Cerebellar nuclear complex (tissue), 1 donor: ENCODE measurements at regions not wholly inside any gene's neighbourhood (a gene's known extent, or its start where the extent isn't known, plus 50 kb on each side); places are given as distances from the start of the nearest gene placed in this dataset.
"Not testable (repeated sequence)": the region's sequence is repeated elsewhere in the genome, so short reads cannot be mapped to it uniquely, and the experiment has no call there.

Experiments used
- DNase-seq, 2 experiments: peaks; one replicate each; lab custom pipeline; 2025; lab: John Stamatoyannopoulos, UW

DNA sequence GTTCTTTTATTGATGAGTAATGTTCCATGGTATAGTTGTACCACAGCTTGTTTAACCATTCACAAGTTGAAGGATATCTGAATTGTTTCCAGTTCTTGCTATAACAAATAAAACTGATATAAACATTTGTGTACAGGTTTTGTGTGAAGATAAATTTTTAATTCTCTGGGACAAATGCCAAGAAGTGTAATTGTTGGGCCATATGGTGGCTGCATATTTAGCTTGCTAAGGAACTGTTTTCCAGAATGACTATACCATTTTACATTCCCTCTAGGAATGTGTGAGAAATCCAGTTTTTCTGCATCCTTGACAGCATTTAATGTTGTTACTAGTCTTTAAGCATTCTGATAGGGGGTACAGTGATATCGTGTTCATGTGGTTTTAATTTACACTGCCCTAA is 368.5 kb downstream of the KIF2B start:
- DNase-seq: no peak

GRCh38 chr17:54194268-54194667 is 371.5 kb downstream of the KIF2B start:
- DNase-seq: no peak

DNA sequence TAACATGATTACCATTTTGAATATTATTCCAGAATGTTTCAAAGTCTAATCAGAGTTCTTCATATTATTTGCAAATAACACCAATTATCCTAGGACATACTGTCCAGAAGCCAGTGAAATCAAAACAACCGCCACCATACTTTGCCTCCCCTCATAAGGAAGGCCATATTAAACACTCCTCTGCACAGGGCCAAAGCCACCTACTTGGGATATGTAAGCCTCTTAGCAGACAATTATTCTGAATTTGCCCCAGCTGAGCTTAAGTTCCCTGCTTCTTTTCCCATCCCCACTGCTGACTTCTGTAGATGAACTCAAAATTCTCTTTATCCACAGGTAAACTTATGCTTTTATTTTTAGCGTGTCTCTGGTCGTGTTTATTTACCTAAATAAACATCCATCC is 374.0 kb downstream of the KIF2B start:
- no peak for DNase-seq

- DNase-seq: not testable (repeated sequence)
Observed at GRCh38 chr17:54201380-54201779, 378.7 kb downstream of the KIF2B start.

DNA sequence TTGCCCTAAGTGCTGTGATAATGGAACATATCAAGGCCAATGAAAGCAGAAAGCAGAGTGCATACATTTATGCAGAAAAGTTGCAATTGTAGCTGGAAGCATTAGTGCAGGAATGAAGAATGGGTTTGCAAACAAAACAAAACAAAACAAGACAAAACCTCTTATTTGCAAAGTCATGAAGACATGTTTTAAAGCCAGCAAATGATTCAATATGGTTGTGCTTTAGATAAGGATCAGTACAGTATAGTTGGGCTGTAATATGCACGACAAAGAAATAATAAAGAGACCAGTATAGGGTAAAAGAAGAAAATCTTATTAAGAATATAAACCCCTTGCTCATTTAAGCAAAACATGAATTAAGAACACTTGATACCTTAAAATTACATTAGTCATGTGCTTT is 398.1 kb downstream of the KIF2B start:
- no peak for DNase-seq

DNA sequence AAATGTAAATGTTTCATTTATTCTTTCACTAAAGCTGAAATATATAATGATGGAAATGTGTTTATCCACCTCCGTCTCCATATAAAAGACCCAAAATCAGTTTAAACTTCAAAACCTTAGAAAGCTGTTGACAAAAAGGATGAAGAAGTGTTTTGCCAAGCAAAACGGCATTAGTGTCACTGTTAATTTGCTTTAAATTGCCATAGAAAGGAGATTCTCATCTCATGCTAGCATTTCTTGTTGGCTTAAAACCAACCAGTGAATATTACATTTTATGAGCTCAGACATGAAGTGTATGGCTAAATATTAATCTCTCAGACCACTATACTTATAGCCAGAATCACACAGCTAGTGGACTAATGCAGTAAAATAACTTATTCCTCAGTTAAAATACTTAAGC is 398.8 kb downstream of the KIF2B start:
- no peak for DNase-seq

- DNase-seq: no peak
Observed at GRCh38 chr17:54235571-54235970, 412.8 kb downstream of the KIF2B start.

DNA sequence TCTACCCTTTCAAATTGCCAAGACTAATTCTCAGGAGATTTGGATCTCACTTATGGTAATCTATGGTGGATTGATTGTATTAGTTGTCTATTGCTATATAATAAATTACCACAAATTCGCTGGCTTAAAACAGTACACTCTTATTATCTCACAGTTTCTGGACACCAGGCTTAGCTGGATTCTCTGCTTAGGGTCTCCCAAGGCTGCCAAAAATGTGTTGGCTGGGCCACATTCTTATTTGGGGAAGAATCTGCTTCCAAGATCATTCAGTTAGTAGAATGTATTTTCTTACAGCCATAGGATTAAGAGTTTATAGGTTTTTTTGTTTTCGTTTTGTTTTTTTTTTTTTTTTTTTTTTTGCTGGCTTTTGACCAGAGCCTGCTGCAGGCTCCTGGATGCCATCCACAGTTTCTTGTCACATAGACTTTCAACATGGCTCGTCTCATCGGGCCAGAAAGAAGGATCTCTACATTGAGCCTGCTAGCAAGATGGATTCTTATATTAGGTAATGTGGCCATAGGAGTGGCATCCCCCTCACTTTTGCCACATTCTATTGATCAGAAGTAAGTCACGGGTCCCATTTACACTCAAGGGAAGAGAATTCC is 415.3 kb downstream of the KIF2B start:
- no peak for DNase-seq

DNA sequence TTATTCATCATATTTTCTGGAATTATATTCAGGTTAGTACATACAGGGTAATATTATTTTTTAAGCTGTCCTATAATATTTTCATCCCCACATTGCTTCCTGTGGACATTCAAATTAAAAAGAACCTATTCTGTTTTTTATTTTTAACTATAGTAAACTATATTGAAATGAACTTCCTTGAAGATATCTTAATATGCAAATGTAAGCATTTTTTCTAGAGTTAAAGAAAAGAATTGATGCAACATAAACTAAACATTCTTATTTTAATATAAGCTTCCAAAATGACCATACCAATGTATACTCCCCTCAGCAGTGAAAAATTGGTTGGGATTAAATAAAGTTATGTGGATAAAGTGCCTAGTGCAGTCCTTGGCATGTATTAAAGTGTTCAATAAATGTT is 416.6 kb downstream of the KIF2B start:
- no peak for DNase-seq

DNA sequence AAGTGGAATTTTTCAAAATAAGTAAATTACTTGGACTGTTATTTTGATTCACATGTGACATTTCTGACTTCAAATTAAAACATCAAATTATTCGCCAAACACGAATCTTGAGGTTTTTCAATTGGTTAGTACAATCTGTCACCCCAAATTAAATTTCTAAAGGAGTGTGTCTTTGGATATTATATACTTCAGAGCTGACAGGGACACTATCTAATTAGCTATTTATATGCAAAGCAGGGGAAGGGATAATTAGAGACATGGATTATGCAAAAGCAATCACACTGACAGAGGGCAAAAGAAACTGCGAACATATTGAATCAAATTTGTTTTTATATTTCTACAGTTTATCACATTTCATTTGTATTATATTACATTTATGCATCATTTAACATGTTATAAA is 433.0 kb downstream of the KIF2B start:
- DNase-seq: no peak

- DNase-seq: no peak
Observed at GRCh38 chr17:54256401-54256929, 433.7 kb downstream of the KIF2B start.

GRCh38 chr17:54257440-54257839 is 434.7 kb downstream of the KIF2B start:
- no peak for DNase-seq

DNA sequence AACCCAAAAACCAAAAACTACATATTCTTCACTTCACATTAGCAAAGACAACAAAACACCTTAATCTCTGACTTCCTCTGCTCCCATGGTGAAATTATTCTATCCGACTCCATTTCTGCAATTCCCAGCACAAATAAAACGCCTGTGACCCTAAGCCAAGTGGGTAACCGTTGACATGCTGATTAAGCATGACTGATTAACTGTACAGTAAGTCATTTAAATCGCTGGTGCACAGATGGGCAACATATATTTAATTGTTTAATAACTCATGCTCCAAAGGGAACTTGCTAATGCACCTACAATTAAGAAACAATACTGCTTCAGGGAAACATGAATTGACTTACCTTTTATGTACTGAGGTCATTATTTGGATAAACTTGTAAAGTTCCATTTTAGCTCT is 436.7 kb downstream of the KIF2B start:
- no peak for DNase-seq

DNA sequence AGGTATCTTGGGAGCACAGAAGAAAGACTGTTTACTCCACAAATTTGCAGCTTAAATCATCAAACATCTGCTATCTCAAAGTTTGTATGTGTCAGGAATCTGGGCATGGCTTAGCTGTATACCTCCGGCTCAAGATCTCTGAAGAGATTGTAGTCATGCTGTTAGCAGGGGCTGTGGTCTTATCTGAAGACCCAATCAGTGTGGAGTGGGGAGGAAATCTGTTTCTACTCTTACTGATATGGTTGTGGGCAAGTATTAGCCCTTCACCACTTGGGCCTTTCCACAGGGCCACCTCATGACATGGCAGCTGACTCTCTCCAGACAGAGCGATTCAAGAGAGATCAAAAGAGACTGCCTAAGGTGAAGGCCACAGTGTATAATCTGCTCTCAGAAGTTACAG is 438.7 kb downstream of the KIF2B start:
- no peak for DNase-seq

DNA sequence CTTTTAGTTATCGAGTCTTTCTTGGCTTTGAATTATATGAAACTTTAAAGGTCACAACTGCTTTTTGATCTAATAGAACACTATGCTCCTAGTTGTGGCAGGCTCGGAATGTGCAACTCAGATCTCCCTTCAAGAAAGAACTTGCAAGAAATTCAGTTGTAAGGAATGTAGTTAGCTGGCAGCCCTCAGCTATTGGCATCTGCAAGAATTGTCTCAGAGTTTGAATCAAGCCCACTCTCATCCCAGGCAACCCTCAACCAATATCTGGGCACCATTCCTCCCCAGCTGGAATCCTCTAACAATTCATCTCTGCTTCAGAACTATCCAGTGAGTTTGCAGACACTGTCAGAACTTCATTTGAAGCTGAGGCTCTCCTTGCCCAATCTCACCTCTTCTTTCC is 447.2 kb downstream of the KIF2B start:
- no peak for DNase-seq

DNA sequence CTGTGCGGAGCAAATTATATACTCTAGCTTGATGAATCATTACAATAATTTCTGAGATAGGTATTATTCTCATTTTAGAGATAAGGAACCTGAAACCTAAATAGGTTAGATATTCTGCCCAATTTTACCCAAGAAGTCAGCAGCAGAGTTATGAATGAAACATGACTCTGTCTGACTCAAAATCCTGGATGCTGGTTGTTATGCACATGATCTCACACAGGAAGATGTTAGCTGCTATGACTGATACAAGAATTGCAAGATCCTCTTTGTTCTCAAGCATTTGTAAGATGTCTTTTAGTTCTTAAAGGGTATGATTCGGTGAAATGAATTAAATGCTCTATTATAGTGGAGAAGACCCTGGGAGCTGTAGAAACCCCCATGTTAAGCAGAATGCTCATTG is 447.8 kb downstream of the KIF2B start:
- no peak for DNase-seq

- DNase-seq: no peak
Observed at GRCh38 chr17:54277868-54278267, 455.1 kb downstream of the KIF2B start.

DNA sequence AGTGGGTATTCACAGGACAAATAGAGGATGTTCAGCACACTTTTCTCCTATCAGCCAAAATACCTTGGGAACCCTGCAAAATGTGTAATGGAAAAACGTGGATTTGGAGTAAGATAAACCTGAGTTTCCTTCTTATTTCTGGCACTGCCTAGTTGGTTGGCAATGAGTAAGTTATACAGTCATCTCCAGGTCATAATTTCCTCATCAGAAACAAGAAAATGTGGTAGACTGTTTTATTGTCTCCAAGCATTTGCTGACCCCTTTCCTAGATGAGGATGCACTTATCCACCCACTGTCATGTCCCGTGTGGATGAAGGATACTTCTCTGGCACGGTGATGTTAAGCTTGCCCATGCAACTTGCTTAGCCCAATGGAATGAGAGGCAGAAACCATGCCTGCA is 458.0 kb downstream of the KIF2B start:
- DNase-seq: no peak

DNA sequence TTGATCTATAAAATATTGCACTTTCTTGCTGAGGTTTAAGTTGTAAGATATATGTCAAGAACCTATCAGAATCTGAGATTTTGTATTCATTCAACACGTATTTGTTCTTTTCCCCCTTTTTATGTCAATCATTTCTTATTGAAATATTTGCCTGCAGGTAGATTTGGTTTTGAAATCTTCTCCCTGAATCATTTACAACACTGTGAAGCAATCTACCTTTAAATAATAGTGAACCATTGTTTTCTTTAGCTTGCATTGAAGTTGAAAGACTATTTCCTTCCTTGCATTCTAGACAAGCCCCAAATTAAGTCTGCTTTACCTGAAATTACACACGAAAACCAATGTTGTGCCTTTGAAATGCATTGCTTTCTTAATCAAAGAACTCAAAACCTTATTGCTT is 460.2 kb downstream of the KIF2B start:
- DNase-seq: no peak

GRCh38 chr17:54307351-54307750 is 484.6 kb downstream of the KIF2B start:
- no peak for DNase-seq

- no peak for DNase-seq
Observed at GRCh38 chr17:54324813-54325212, 502.1 kb downstream of the KIF2B start.

DNA sequence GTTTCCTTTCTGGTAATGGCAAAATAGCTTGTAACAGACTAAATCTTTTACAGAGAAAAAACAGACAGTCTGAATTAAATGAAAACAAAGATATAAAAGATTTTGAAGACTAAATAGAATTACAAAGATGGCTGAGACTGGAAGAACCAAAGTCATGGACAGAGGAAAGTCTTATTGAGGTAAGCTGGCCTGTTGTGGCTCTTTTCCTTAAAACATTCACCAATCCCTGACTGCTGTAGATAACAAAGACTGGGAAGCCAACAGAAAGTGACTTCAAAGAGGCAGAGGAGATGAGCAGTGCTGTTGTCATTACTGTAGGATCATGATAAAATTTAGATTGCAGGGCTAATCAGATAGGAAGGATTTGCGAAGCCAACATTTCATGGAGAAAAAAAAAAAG is 517.0 kb downstream of the KIF2B start:
- no peak for DNase-seq

DNA sequence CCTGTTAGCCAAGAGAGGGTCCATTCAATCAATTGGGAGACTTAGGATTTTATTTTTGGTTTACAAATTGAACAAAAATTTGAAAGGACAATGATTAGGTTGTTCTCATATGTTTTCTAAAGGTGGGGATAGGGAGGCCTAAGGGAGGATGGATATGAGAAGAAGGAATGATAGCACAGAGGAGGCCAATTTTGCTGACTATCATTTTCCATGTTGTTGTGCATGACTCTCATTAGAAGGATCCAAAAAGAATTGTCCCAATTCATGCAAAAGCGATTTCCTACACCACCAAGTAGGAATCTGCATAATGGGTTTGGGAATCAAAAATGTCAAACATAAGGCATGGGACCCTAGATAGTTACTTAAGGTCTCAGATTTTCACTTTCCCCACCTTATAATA is 524.8 kb downstream of the KIF2B start:
- no peak for DNase-seq

DNA sequence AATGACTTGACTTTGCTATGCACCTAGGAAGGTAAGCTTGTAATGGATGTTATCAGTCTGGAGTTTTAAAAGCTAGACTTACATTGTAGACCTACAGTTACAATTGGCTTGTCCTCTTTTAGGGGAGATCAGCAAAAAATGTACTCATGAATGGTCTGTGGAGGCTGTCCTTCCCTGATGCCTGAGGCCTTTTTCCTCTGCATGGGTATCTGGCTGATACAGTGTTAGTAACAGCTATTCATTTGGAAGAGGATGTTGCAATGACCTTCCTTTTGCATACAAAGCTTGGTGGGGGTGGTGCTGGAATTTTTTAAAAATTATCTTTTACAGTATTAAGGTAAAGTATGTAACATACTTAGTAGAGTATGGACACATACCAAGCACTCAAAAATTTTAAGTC is 525.5 kb downstream of the KIF2B start:
- no peak for DNase-seq
